ENCODE measurements at regions not wholly inside any gene's neighbourhood (a gene's known extent, or its start where the extent isn't known, plus 50 kb on each side); places are given as distances from the start of the nearest gene placed in this dataset.

GRCh38 chr22:44383652-44384562 is 71.2 kb upstream of the SHISAL1 start:
- TF ChIP-seq REST (IDR thresholded peaks at IDR 0.05; ENCODE audit: borderline replicate concordance) (no peak), CTCF (IDR thresholded peaks at IDR 0.05; ENCODE audit: poor library complexity, severe bottlenecking) (no peak)
